SHP77 (cell line): ENCODE measurements at regions not wholly inside any gene's neighbourhood (a gene's known extent, or its start where the extent isn't known, plus 50 kb on each side); places are given as distances from the start of the nearest gene placed in this dataset.
"Not testable (repeated sequence)": the region's sequence is repeated elsewhere in the genome, so short reads cannot be mapped to it uniquely, and the experiment has no call there.

ENCODE experiments used
- DNase-seq, 2 experiments: peaks; one replicate each; lab custom pipeline; 2025; lab: John Stamatoyannopoulos, UW

DNA sequence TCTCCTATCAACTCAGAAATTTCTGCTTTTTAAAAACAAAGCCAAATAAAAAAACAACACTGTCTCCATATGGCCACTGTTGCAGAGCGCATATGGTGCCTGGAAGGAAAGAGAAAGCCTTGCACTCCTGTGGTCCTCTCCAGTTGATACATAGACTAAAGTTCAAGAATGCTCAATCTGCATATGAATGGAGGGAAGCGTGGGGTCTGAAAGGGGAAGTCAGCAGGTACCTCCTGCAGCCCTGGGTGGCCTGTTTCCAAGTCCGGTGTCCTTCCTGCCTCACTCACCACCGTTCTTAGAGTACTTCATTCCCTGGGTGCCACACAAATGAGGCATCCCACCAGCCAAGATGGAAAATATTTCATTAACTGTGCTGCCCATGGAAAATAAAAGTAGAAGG is 138.3 kb upstream of the PALS2 start:
- DNase-seq, result no peak

DNA sequence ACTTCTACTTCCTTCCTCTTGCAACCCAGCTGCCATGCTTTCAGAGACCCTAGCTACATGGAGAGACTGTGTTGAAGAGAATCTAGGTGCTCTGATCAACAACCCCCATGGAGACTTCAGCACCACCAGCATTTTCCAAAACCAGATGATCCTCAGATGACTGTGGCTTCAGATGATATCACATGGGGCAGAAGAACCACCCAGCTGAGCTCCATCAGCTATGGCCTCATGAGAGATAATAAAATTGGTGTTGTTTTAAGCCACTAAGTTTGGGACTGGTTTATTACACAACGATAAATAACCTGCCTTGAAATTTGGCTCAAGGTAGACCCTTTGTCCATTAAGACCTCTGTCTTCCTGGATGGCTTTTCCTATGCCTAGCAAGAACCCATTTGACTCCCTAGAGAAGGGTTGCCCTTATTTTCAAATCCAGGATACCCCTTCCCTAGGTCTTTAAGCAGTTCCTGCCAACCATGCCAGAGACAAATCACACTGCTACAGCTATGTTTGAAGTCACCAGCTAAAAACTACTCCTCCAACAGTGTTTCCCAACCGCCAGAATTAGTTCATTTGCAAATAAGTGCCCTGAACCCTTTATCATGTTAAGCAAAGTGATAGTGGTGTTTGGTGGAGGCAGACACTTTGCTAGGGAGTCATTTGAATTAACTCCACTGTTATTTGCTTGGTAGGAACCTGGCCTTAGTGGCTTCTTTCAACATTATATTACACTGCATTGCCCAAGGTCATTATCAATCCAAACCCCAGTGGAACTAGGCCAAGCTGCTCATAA is 136.9 kb upstream of the PALS2 start:
- no peak for DNase-seq

DNA sequence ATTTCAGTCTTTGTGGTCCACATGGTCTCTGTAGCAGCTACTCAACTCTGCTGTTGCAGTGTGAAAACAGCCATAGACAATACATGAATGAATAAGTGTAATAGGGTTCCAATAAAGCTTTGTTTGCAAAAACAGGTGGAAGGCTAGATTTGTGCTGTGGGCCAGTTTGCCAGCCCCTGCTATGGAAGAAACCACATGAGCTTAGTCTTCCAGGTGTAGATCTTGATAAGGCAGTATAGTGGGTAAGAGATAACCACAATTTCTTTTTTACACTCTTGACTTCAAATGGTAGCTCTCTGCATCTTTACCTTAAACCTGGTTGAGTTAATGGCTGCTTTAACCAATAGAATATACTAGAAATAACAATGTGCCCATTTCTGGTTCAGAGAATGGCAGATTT is 135.0 kb upstream of the PALS2 start:
- no peak for DNase-seq

DNA sequence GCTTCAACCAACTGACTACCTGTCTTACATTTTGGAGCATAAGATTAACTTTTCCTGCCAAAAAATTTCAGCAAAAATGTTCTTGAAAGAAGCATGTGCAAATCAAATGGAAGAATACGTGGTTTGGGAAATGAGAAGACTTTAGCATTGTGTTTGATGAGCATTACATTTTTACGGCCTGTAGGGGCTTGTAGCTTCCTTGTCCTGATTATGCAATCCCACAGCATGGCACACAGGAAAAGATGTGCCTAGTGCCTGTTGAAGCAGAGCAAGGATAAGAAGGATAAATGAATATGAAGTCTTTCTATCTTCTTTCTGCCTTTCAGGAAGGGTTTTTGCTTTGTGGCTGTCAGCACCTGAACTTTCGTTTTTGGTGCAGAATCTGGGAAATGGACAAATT is 134.1 kb upstream of the PALS2 start:
- DNase-seq, result not testable (repeated sequence)

DNA sequence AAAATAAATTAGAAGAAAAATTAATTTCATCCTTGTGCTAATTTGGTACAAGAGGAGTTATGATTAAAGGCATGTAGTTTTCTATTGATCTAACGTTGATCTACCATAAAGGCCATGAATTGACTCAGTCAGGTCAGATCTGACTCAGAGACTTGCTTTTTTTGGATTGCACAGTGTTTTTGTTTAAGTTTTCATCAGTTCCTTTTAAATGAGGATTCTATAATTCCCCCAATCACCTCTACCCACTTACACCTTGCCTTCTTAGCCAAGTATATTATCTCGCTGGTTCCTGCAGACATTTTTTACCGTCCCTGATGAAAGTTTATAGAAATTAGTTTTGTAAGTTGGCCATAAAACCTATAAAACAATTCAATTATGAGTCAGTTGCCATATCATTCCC is 132.4 kb upstream of the PALS2 start:
- no peak for DNase-seq

DNA sequence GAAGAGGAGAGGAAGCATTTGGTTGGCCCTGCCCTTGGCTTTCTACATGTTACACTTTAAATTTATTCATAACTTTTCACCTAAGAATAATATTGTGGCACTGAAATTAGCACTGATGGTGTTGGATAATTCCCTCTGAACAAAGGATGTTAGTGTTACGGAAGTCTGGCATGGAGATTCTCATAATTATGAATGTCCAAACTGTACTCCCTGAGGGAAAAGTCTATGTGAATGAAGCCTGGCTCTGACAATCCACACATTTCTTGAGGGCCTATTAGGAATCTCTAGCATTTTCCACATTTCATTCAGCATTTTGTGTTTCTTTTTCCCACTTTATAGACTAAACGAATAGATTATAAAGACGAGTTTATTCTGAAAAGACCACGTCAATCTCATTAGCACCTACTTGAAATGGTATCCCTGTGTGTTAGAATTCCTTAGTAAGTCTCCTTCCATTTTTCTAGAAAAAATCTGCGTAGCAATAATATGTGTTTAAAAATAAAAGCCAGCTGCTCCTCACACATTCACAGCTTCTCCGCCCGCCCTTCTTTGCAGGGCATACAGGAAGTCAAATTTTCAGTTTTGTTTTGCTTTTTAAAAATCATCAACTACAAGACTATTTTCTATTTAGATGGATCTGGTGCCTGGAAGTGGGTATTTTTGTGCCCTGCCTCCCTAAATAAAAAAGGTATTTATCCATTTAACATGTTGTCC is 131.8 kb upstream of the PALS2 start:
- DNase-seq, result no peak

DNA sequence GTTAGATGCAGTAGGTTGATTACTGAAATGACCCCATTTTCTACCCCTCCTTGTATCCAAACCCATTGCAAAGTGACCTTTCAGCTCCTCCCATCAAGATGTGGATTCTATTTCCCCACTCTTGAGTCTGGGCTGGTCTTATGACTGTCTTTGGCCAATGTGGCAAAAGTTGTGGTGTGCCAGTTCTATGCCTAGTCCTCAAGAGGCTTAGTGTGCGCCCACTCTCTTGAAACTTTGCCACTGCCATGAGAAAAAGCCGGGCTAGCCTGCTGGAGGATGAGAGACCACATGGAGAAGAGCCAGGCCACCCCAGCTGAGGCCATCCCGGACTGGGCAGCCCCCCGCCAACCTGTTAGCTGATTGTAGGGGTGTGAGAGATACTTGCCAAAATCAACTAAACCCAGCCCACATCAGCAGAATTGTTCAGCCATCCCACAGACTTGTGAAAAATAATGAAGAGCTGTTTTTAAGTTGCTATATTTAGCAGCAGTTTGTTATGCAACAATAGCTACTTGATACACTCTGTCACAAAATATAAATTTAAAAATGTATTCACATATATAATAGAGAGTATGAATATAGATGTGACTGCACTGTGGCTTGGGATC is 131.0 kb upstream of the PALS2 start:
- DNase-seq, result no peak

DNA sequence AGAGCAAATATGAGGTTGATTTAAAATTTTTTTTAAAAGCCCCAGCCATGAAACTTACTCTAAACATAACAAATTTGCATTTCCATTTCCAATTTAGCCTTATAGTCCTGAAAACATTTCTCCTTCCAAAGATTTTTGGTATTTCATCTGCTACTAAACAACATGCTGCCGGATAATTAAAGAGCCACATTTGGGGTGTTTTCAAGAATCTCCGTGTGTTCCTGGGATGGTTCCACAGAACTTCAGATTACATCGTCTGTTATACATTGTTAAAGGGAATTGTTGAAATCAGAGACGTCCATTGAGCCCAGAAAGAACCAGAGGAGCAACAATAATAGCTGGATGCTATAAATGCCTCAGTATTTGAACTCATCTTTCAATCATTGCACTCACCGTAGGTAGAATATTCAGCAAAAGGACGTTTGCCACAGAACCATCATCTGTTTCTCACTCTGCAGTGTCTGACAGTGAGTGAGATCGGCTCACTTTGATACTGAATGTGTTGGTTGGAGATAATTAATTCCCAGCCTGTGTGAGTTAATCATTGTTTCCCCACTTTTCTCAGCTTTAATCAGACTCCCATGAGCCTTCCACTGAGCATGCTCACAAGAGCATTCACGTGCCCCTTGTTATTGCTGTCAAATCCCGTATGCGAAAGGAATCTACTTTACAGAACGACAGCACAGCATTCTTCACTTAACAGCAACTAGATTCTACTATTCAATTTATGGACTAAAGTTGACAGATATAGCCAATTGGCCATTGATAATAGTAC is 128.4 kb upstream of the PALS2 start:
- DNase-seq, result no peak

DNA sequence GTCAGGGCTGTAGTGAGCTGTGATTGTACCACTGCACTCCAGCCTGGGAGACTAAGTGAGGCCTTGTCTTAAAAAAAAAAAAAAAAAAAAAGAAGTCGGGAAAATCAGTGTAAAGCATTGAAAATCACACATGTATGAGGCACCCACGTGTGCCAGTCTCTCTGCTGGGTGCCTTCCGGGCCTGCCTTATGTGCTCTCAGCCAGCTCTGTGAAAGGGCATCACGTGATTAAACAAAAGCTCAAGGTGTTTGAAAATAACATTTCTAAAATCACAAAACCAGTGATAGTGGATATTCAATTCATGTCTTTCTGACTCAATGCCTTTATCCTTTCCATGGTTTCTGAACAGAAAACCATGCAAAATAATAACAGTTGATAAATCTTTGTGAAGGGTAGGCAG is 125.2 kb upstream of the PALS2 start:
- no peak for DNase-seq

DNA sequence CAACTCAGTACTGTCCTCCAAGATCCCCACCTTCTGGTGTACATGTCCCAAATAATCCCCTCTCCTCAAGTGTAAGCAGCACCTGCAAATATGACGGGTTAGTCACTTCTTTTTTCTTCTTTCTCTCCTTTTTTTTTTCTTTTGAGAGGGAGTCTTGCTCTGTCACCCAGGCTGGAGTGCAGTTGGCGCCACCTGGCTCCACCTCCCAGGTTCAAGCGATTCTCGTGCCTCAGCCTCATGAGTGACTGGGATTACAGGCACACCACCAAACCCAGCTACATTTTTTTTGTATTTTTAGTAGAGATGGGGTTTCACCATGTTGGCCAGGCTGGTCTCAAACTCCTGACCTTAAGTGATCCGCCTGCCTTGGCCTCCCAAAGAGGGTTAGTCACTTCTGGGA is 123.8 kb upstream of the PALS2 start:
- DNase-seq, result not testable (repeated sequence)

DNA sequence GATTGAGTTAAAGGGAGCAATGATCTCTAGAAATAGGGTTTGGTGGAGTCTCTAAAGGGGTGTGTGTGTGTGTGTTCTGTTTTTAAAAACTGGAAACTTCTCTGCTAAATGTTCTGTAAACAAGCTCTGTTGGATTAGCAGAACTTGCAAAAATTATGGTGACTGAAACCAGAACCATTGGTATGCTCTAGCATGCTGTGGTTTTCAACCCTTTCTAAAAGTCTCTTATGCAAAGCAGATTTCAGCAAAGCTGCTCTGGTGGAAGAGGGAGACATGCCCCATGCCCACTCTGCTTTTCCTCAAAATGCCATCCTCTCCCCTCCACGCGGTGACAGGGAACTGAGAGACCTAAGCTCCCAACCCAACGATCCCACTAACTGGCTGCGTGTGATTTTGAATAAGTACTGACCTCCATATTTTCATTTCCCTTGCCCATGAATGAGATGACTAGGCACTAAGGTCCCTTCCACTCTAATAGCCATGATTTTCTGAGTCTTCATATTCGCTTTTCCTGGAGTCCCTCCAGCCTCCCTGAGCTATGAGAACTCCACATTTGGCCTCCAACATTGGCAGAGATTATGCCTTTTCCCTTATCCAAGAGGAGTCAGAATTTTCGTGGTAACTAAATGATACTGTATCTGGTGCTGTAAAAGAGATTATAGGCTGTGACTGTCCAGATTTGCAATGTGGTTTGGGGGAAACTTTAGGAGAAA is 117.3 kb upstream of the PALS2 start:
- no peak for DNase-seq

DNA sequence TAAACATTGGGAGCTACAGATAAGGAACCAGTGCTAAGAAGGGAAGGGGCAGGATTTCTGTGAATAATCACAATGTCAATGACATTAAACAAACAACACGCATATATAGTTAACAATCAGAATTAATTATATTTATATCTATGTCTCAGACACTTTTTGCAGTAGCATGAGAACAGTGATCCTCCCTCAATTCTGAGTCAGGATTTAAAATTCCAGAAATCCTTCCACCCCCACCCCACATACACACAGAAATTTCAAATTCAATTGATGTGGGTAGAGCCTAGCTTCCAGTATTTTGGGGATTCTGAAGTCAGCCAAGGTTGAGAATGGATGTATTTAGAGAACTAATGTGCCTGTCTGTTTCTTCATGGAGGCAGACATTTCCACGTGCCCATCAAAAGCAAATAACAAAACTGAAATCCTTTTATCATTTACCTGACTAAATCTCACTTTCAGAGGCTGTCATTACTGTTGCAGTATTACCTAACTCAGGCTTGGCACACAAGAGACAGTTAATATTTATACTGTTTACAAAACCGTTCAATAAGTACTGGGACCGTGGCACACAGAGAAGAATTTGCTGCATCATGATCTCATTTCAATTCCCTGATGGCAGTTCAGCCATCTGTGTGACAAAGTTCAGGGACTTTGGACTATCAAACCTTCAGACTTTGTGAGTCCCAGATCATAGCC is 116.6 kb upstream of the PALS2 start:
- no peak for DNase-seq

DNA sequence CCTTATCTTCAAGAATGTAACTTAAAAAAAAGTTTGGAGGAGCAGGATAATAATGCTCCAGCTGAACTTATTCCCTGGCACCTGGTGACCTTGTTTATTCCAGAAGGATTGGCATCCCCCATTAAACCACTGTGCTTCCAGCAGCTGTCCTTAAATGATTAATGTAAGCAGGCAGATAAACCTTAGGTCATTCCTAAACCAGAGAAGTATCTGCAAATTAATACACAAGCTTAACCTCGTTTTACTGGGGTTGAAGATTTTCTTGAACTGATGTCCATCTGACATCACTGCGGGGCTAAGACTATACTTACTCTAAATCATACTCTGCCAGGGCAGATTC is 116.1 kb upstream of the PALS2 start:
- DNase-seq, result no peak

DNA sequence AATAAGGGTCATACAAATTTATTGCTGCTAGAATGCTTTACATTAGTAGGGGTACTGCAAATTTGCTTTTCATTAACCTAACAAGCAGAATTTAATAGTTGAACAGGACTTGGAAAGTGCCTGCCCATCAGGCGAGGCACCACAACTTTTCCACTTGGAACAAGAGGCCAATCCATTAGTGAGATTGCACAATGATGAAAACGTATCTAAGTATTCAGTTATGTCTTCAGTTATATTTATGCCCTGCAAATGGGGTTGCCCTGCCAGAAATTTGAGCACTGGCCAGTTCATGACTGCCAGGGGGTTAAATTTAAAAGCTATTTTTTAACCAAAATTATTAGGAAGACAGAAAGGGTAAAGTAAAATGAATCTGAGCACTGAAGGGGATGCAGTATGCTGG is 111.1 kb upstream of the PALS2 start:
- no peak for DNase-seq

DNA sequence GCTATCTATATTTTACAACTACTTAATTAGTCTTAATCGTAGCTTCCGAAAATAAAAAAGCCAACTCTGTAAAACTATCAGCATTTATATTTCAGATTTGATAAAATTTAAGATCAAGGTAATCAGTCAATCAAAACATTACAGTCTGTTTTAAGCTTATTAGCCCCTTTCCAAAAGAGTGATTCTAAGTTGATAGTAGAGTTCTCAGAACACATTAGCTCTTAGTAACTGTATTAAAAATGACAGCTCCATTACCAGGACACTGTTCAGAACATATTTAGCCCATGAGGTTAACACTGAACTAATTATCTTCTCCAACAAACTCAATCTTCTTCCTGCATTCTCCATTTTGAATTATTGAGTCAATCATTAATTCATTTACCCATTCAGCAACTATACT is 110.3 kb upstream of the PALS2 start:
- no peak for DNase-seq

DNA sequence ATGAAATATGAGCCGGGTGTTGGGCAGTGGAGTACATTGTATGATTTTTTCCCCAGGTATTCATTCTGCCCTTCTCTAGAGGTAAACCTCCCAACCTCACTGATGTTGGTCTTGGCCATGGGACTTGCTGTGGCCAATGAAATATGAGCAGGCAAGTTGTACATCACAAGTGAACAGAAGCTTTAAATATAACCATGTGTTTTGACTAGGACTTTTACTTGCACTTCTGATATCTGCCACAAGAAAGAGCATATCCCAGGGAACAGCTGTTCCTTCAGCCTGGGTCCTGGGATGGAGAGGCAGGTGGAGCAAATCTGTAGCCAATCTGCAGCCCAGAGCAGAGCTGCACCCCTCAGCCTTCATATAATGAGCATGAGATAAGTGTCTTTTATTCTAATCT is 109.8 kb upstream of the PALS2 start:
- no peak for DNase-seq

DNA sequence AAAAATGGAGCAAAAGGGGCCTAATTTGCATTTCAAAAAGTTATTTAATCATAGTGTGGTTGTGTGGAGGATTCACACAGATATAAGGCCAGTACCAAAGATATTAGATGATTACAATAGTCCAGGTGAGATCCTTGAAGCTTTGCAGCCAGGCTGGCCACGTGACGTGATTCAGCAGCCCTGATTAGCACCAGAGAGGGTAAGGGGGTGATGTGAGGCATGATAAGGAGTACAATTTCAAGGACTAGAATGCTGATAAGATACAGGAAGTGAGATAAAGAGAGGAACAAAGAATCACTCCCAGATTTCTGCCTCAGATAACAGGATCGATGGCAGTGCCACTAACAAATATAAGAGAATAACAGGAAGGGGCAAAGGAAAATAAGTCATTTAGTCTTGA is 108.4 kb upstream of the PALS2 start:
- DNase-seq, result no peak

DNA sequence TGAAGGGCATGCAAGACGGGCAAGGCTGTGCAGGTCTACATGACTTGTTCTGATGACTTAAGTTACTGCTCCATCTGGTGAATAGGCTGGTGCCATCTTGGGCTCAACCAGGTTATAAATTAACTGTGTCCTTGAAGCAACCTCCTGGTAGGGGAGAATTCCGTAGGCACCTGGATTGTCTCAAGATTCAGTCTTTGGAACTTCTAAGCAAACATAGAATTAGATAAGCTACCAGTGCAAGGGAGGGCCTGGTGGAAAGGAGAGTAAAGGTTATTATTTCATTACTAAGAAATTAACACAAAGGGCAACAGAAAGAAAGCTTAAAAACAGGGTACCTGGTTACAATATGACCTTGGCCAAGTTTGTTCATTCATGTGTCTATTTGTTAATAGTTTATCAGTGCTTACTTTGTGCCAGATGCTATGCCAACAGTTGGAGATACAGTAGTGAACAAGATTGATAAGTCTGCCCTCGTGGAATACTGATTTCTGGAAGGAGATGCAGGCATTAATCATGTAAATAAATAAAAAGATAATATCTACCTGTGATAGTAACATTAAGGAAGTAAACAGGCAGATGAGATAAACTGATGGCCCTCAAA is 107.0 kb upstream of the PALS2 start:
- no peak for DNase-seq

DNA sequence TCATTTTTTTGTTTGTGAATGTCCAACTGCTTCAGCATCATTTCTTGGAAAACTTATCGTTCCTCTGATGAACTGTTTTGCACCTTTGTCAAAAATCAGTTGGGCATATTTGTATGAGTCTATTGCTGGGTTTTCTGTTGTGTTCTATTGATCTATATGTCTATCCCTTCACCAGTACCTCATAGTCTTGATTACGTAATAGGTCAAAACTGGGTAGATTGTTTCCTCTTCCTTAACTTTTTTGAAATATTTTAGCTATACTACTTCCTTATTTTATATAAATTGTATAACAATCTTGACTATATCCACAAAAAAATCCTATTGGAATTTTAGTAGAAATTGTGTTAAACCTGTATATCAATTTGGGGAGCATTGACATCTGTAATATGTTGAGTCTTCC is 104.1 kb upstream of the PALS2 start:
- no peak for DNase-seq

DNA sequence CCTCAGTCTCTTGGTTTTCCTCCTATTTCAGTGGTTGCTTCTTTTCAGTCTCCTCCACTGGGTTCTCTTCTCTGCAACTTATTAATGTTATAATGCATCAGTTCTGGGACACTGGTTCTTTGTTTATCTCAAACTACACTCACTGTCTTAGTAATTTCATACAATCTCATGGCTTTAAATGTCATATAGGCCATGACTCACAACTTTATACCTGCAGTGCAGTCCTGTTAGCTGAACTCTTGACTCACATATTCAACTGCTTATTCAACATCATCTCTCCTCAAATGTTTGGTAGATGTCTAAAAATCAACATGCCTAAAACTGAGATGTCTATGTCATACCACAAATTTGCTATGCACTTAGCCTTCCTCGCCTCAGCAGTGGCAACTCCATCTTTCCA is 101.2 kb upstream of the PALS2 start:
- DNase-seq, result no peak
